ENCODE measurements at regions not wholly inside any gene's neighbourhood (a gene's known extent, or its start where the extent isn't known, plus 50 kb on each side); places are given as distances from the start of the nearest gene placed in this dataset.

- Histone ChIP-seq H3K9me3 (no peaks in the 10 kb centered on the region), H3K4me1 (no peaks in the 10 kb centered on the region), H3K27ac (no peak overlapping the region), H3K27me3 (ENCODE audit: insufficient read depth in 3 of 3, low read length in 2 of 3) (peaks cover 0 to 34% (median 6%) of the 10 kb centered on the region in 3 donors), H3K4me3 (no peak overlapping the region), H3K36me3 (ENCODE audit: insufficient read depth in 1 of 2, low read depth in 1 of 2) (no peaks in the 10 kb centered on the region)
- TF ChIP-seq CTCF (IDR thresholded peaks at IDR 0.05) = no peak
- peak in 1 of 2 donors; percentile 38 for DNase-seq
- no peak for ATAC-seq
- WGBS, 3 donors = 85 to 87% (median 87%) methylated on average over 28 to 29 of the region's 29 CpGs
- intact Hi-C loops (cut with DNase I) = no loop called here
These were observed 475.1 kb downstream of the BRD1 start for GRCh38 chr22:49352361-49353169.

GRCh38 chr22:49351761-49352227 lies 475.9 kb downstream of the BRD1 start:
- Histone ChIP-seq H3K27ac (no peak overlapping the region), H3K27me3 (ENCODE audit: insufficient read depth in 3 of 3, low read length in 2 of 3) (peaks cover 0 to 32% (median 6%) of the 10 kb centered on the region in 3 donors), H3K4me1 (no peaks in the 10 kb centered on the region), H3K36me3 (ENCODE audit: insufficient read depth in 1 of 2, low read depth in 1 of 2) (no peaks in the 10 kb centered on the region), H3K4me3 (no peak overlapping the region), H3K9me3 (no peaks in the 10 kb centered on the region)
- DNase-seq (peak in 1 of 2 donors; percentile 19), ATAC-seq (no peak)
- no peak for TF ChIP-seq CTCF (IDR thresholded peaks at IDR 0.05)
- intact Hi-C loops (cut with DNase I) = no loop called here
- WGBS, 3 donors = 42 to 58% (median 57%) methylated on average over 22 of the region's 22 CpGs

- Histone ChIP-seq H3K27ac (no peak overlapping the region), H3K27me3 (ENCODE audit: insufficient read depth in 3 of 3, low read length in 2 of 3) (peaks cover 0 to 28% (median 6%) of the 10 kb centered on the region in 3 donors), H3K4me3 (no peak overlapping the region), H3K36me3 (ENCODE audit: insufficient read depth in 1 of 2, low read depth in 1 of 2) (no peaks in the 10 kb centered on the region), H3K9me3 (no peaks in the 10 kb centered on the region), H3K4me1 (no peaks in the 10 kb centered on the region)
- intact Hi-C loops (cut with DNase I) = no loop called here
- no peak for TF ChIP-seq CTCF (IDR thresholded peaks at IDR 0.05)
- peak in 1 of 2 donors; percentile 13 for DNase-seq
- no peak for ATAC-seq
- 31 to 44% (median 44%) methylated on average over 17 to 18 of the region's 18 CpGs for WGBS, 3 donors
These were observed 477.1 kb downstream of the BRD1 start for GRCh38 chr22:49350441-49351121.

- no peak for ATAC-seq
These were observed 477.8 kb downstream of the BRD1 start for GRCh38 chr22:49349841-49350381.

More at GRCh38 chr22:49349841-49350381, 477.8 kb downstream of the BRD1 start:
- H3K4me1 ChIP-seq = no peaks in the 10 kb centered on the region
- H3K4me3 ChIP-seq = no peak overlapping the region
- peaks cover 0 to 31% (median 6%) of the 10 kb centered on the region in 3 donors for H3K27me3 ChIP-seq (ENCODE audit: insufficient read depth in 3 of 3, low read length in 2 of 3)
- intact Hi-C loops (cut with DNase I) = no loop called here
- TF ChIP-seq CTCF (IDR thresholded peaks at IDR 0.05) = no peak
- H3K36me3 ChIP-seq (ENCODE audit: insufficient read depth in 1 of 2, low read depth in 1 of 2) = no peaks in the 10 kb centered on the region
- H3K27ac ChIP-seq = no peak overlapping the region
- H3K9me3 ChIP-seq = no peaks in the 10 kb centered on the region
- 52 to 59% (median 54%) methylated on average over 14 of the region's 14 CpGs for WGBS, 3 donors
- DNase-seq = peak in 1 of 2 donors; percentile 38

All from psoas muscle (tissue), 7 donors.